Neural progenitor cell (in vitro differentiated cells): ENCODE measurements at regions not wholly inside any gene's neighbourhood (a gene's known extent, or its start where the extent isn't known, plus 50 kb on each side); places are given as distances from the start of the nearest gene placed in this dataset.

Experiments
- EZH2 ChIP-seq: fragments of 200-600 bp; sonication (generic); IDR thresholded peaks from 2 replicates; pipeline ENCODE4 v1.6.1; 2017; ENCODE audit warnings: antibody characterized with exemption, mild to moderate bottlenecking, moderate library complexity
- EZH2phosphoT487 ChIP-seq: fragments of 200-600 bp; sonication (generic); IDR thresholded peaks from 2 replicates; pipeline ENCODE4 v1.6.1; 2017; ENCODE audit warnings: antibody characterized with exemption
- TF ChIP-seq, protein P1 (sequence below): fragments of 200-600 bp; sonication (generic); IDR thresholded peaks from 2 replicates; pipeline ENCODE4 v1.5.1; 2017; ENCODE audit warnings: antibody characterized with exemption, mild to moderate bottlenecking

GRCh38 chr11:33622186-33622585 is 78.4 kb downstream of the C11orf91 start:
- TF ChIP-seq, protein P1, sequence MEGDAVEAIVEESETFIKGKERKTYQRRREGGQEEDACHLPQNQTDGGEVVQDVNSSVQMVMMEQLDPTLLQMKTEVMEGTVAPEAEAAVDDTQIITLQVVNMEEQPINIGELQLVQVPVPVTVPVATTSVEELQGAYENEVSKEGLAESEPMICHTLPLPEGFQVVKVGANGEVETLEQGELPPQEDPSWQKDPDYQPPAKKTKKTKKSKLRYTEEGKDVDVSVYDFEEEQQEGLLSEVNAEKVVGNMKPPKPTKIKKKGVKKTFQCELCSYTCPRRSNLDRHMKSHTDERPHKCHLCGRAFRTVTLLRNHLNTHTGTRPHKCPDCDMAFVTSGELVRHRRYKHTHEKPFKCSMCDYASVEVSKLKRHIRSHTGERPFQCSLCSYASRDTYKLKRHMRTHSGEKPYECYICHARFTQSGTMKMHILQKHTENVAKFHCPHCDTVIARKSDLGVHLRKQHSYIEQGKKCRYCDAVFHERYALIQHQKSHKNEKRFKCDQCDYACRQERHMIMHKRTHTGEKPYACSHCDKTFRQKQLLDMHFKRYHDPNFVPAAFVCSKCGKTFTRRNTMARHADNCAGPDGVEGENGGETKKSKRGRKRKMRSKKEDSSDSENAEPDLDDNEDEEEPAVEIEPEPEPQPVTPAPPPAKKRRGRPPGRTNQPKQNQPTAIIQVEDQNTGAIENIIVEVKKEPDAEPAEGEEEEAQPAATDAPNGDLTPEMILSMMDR = no peak
- no peak for TF ChIP-seq EZH2
- TF ChIP-seq EZH2phosphoT487 = no peak
